HEK293T (cell line): ENCODE measurements at regions not wholly inside any gene's neighbourhood (a gene's known extent, or its start where the extent isn't known, plus 50 kb on each side); places are given as distances from the start of the nearest gene placed in this dataset.

ENCODE experiments used
- ARNT ChIP-seq: fragments of 450-650 bp; IDR thresholded peaks from 2 replicates; pipeline ENCODE4 v1.6.1; 2017; ENCODE audit warnings: mild to moderate bottlenecking
- CTBP1 ChIP-seq: fragments of 450-650 bp; IDR thresholded peaks from 2 replicates; pipeline ENCODE4 v1.6.1; 2016; ENCODE audit warnings: borderline replicate concordance
- ELF4 ChIP-seq: fragments of 450-650 bp; IDR thresholded peaks from 2 replicates; pipeline ENCODE4 v1.6.1; 2017; ENCODE audit warnings: antibody characterized with exemption
- FOXA1 ChIP-seq: fragments of 450-650 bp; IDR thresholded peaks from 2 replicates; pipeline ENCODE4 v1.6.1; 2016; ENCODE audit warnings: mild to moderate bottlenecking
- FOXK2 ChIP-seq: fragments of 450-650 bp; IDR thresholded peaks from 2 replicates; pipeline ENCODE4 v1.6.1; 2016; ENCODE audit warnings: mild to moderate bottlenecking
- FOXM1 ChIP-seq: fragments of 450-650 bp; IDR thresholded peaks from 2 replicates; pipeline ENCODE4 v1.6.1; 2017; ENCODE audit warnings: mild to moderate bottlenecking, borderline replicate concordance
- HDGF ChIP-seq: fragments of 450-650 bp; IDR thresholded peaks from 2 replicates; pipeline ENCODE4 v1.6.1; 2017; ENCODE audit warnings: antibody characterized with exemption, borderline replicate concordance
- L3MBTL2 ChIP-seq: fragments of 450-650 bp; conservative IDR thresholded peaks from 2 replicates; pipeline ENCODE4 v1.6.1; 2016; ENCODE audit warnings: mild to moderate bottlenecking
- SP1 ChIP-seq: fragments of 450-650 bp; IDR thresholded peaks from 2 replicates; pipeline ENCODE4 v1.6.1; 2017
- SUZ12 ChIP-seq: fragments of 450-650 bp; IDR thresholded peaks from 2 replicates; pipeline ENCODE4 v1.6.1; 2016; ENCODE audit warnings: mild to moderate bottlenecking
- TARDBP ChIP-seq: fragments of 450-650 bp; IDR thresholded peaks from 2 replicates; pipeline ENCODE4 v1.6.1; 2016
- ZNF384 ChIP-seq: fragments of 450-650 bp; IDR thresholded peaks from 2 replicates; pipeline ENCODE4 v1.6.1; 2016

GRCh38 chr22:49068861-49069500 lies 758.7 kb downstream of the BRD1 start:
- TF ChIP-seq TARDBP (no peak), ZNF384 (no peak), FOXK2 (no peak), FOXM1 (no peak), CTBP1 (no peak), ELF4 (no peak), SP1 (no peak), SUZ12 (no peak), L3MBTL2 (no peak), FOXA1 (no peak), HDGF (no peak), ARNT (no peak)
